ENCODE measurements at regions not wholly inside any gene's neighbourhood (a gene's known extent, or its start where the extent isn't known, plus 50 kb on each side); places are given as distances from the start of the nearest gene placed in this dataset.

DNA sequence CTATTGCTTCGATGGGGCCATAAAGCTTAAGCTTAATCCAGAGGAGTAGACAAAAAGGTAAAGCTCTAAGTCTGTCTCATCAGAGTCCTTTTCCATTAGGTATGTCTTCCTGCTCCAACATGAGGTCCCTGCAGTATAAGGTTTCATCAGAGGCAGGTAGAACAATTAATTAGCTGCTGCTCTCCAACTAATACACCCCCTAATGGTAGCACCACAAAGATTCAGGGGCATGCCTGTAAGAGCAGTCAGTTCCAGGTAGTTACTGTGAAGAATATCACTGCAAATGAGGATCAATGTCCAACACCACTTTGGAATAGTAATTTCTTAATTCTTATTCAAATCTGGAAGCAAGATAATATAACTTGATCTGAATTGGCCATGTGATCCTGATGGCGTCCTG lies 160.3 kb upstream of the ESRRG start:
- TF ChIP-seq, protein P1, sequence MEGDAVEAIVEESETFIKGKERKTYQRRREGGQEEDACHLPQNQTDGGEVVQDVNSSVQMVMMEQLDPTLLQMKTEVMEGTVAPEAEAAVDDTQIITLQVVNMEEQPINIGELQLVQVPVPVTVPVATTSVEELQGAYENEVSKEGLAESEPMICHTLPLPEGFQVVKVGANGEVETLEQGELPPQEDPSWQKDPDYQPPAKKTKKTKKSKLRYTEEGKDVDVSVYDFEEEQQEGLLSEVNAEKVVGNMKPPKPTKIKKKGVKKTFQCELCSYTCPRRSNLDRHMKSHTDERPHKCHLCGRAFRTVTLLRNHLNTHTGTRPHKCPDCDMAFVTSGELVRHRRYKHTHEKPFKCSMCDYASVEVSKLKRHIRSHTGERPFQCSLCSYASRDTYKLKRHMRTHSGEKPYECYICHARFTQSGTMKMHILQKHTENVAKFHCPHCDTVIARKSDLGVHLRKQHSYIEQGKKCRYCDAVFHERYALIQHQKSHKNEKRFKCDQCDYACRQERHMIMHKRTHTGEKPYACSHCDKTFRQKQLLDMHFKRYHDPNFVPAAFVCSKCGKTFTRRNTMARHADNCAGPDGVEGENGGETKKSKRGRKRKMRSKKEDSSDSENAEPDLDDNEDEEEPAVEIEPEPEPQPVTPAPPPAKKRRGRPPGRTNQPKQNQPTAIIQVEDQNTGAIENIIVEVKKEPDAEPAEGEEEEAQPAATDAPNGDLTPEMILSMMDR (IDR thresholded peaks at IDR 0.05; ENCODE audit: low read depth, low read length, poor library complexity, severe bottlenecking) = no peak
- TF ChIP-seq EZH2phosphoT487 (IDR thresholded peaks at IDR 0.05; ENCODE audit: borderline replicate concordance, low read length) = no peak

Measured in DOHH2 (cell line).